ENCODE measurements at regions not wholly inside any gene's neighbourhood (a gene's known extent, or its start where the extent isn't known, plus 50 kb on each side); places are given as distances from the start of the nearest gene placed in this dataset.

- Mint-ChIP-seq H3K4me3 (no peak overlapping the region), H3K27me3 (ENCODE audit: low read depth, poor library complexity) (no peaks in the 10 kb centered on the region), H3K27ac (no peak overlapping the region), H3K36me3 (ENCODE audit: low read depth) (no peaks in the 10 kb centered on the region), H3K9me3 (no peaks in the 10 kb centered on the region), H3K4me1 (no peaks in the 10 kb centered on the region)
- no peak for DNase-seq
- TF ChIP-seq CTCF (IDR thresholded peaks at IDR 0.05): no peak
These were observed 128.6 kb upstream of the ZSWIM2 start for GRCh38 chr2:186977433-186978045.

- TF ChIP-seq CTCF (IDR thresholded peaks at IDR 0.05): no peak
- no peaks in the 10 kb centered on the region for H3K36me3 Mint-ChIP-seq (ENCODE audit: low read depth)
- no peak overlapping the region for H3K4me3 Mint-ChIP-seq
- no peaks in the 10 kb centered on the region for H3K4me1 Mint-ChIP-seq
- no peaks in the 10 kb centered on the region for H3K9me3 Mint-ChIP-seq
- H3K27ac Mint-ChIP-seq: no peak overlapping the region
- H3K27me3 Mint-ChIP-seq (ENCODE audit: low read depth, poor library complexity): no peaks in the 10 kb centered on the region
- DNase-seq: no peak
These were observed 127.4 kb upstream of the ZSWIM2 start for GRCh38 chr2:186976329-186976728.

- Mint-ChIP-seq H3K4me3 (no peak overlapping the region), H3K27me3 (ENCODE audit: low read depth, poor library complexity) (peaks cover 2% of the 10 kb centered on the region), H3K4me1 (no peaks in the 10 kb centered on the region), H3K9me3 (no peaks in the 10 kb centered on the region), H3K27ac (no peak overlapping the region), H3K36me3 (ENCODE audit: low read depth) (no peaks in the 10 kb centered on the region)
- TF ChIP-seq CTCF (IDR thresholded peaks at IDR 0.05): no peak
- no peak for DNase-seq
These were observed 123.5 kb upstream of the ZSWIM2 start for GRCh38 chr2:186972281-186972970.

- H3K27me3 Mint-ChIP-seq (ENCODE audit: low read depth, poor library complexity): peaks cover 2% of the 10 kb centered on the region
- no peak overlapping the region for H3K27ac Mint-ChIP-seq
- no peaks in the 10 kb centered on the region for H3K9me3 Mint-ChIP-seq
- TF ChIP-seq CTCF (IDR thresholded peaks at IDR 0.05): no peak
- H3K4me3 Mint-ChIP-seq: no peak overlapping the region
- no peaks in the 10 kb centered on the region for H3K36me3 Mint-ChIP-seq (ENCODE audit: low read depth)
- no peak for DNase-seq
- H3K4me1 Mint-ChIP-seq: no peaks in the 10 kb centered on the region
These were observed 119.3 kb upstream of the ZSWIM2 start for GRCh38 chr2:186968277-186968676.

GRCh38 chr2:186966015-186966414 lies 117.0 kb upstream of the ZSWIM2 start:
- H3K4me3 Mint-ChIP-seq: no peak overlapping the region
- no peak for DNase-seq
- no peak overlapping the region for H3K27ac Mint-ChIP-seq
- no peaks in the 10 kb centered on the region for H3K4me1 Mint-ChIP-seq
- H3K9me3 Mint-ChIP-seq: peaks cover 6% of the 10 kb centered on the region
- H3K27me3 Mint-ChIP-seq (ENCODE audit: low read depth, poor library complexity): peaks cover 2% of the 10 kb centered on the region
- no peak for TF ChIP-seq CTCF (IDR thresholded peaks at IDR 0.05)
- no peaks in the 10 kb centered on the region for H3K36me3 Mint-ChIP-seq (ENCODE audit: low read depth)

All from nephron progenitor cell (in vitro differentiated cells).